HS-27A (cell line): ENCODE measurements at regions not wholly inside any gene's neighbourhood (a gene's known extent, or its start where the extent isn't known, plus 50 kb on each side); places are given as distances from the start of the nearest gene placed in this dataset.

Experiments used
- DNase-seq: peaks from one replicate; pipeline ENCODE4 v3.0.0-alpha.2; 2012; ENCODE audit warnings: low read depth, missing footprints

DNA sequence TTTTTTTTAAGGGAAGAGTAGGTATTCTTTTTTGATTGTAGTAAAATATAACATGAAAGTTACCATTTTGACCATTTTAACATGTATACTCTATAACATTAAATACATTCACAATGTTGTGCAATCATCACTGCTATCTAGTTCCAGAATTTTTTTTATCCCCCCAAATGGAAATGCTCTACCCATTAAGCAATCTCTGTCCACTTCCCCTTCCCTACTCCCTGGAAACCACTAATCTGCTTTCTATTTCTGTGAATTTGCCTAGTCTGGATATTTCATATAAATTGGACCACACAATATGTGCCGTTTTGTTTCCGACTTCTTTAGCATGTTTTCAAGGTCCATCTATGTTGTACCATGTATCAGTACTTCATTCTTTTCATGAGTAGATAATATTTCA lies 429.5 kb downstream of the TLE1 start:
- no peak for DNase-seq

DNA sequence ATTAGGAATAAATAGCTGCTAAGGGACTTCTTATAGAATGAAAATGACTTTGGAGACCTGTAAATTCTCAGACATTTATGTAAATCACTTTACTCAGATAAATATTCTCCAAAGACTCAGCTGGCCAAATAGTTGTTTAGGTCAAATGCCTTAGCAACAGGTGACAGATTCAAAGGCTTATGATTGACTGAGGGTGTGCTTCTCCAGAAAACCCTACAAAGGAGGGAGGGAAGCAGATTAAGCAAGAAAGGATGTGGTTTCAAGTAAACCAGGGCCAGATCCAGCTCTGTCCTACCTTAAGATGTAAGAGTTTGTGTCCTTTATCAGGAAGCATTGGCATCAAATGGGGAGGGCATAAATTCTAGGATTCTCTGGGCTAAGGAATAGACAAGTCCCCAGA lies 433.0 kb downstream of the TLE1 start:
- no peak for DNase-seq

- no peak for DNase-seq
These were observed 438.7 kb downstream of the TLE1 start for GRCh38 chr9:81250606-81251005.

GRCh38 chr9:81250041-81250440 lies 439.3 kb downstream of the TLE1 start:
- DNase-seq, result no peak

DNA sequence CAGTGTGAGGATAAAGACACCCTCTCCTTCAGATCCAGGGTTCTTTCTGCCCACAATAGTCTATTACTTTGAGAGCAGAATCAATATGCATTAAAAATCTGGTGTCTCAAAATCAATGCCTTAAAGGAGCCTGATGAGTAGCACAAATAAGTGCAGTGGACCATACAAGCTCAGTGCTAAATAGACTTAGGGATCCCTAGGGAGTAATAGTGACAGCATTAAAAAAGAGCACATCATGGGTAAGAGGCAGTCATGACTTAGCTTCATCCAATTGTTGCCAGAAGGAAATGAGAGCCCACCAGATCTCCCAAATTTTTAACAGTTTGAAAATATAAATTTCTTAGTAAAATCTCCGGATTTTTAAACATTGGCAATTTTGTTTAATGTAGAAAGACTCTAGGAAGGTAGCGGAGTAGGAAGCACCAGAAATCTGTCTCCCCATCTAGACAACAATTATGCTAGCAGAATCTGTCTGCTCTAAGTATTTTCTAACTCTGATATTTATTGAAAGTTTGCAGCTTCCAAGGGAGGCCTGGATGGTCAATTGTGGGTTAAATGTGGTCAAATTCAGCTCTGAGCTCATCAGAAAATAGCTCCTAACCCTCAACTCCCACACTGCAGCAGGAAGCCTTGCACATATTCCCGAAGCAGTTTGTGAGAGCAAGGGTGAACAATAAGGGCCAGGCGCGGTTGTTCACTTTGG lies 443.9 kb downstream of the TLE1 start:
- no peak for DNase-seq

DNA sequence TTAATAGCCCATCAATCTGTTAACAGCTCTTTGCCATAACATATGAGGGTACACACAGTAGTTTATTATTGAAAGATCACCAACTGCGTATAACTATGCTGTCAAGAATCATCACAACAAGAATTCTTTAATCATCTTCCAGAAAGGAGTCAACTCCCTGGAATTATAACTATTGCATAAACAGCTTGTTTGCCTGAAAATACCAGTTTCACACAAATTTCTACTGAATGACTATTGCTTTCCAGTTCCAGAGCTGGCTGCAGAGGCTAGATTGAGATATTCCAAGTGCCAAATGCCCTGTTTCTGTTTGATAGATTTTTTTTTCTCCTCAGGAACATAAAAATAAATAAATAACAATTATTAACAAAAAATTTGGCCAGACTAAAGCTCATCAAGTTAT lies 444.7 kb downstream of the TLE1 start:
- DNase-seq, result no peak

DNA sequence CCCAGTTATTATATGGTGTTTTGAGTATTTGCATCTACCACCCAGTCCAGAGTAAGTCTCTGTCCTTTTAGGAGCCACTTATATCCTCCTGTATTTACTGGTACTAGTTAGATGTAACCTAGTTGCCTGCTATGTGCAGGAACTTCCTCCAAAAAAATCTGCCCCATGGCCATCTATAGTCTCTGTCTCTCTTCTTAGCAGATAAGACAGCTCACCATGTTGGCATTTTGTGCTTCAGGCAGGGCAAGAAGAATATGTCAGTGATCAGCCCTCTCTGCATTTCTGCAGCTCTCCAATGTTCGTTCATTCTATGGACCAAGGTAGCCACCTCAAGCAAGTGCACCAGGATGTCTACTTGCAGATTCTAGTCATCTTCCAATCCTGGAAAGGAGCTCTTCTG lies 446.5 kb downstream of the TLE1 start:
- no peak for DNase-seq

- DNase-seq, result no peak
These were observed 450.0 kb downstream of the TLE1 start for GRCh38 chr9:81239388-81239787.

- no peak for DNase-seq
These were observed 451.6 kb downstream of the TLE1 start for GRCh38 chr9:81237565-81238231.

- DNase-seq, result no peak
These were observed 454.3 kb downstream of the TLE1 start for GRCh38 chr9:81234924-81235610.

DNA sequence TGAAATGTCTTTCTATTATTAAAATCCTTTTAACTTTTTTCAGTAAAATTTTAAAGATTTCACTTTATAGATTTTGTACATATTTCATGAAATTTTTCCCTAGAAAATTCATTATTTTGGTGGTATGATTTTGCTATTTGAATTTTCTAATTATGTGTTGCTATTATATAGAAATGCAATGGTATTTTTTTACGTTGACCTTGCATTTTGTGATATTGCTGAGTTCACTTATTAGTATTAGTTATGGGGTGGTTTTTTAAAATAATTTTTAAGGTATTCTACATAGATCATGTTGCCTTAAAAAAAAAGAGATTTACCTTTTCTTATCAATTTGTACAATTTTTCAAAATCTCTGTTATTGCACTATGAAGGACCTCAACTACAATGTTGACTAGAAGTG lies 458.3 kb downstream of the TLE1 start:
- DNase-seq, result no peak

GRCh38 chr9:81227507-81228245 lies 461.7 kb downstream of the TLE1 start:
- no peak for DNase-seq

GRCh38 chr9:81225596-81225995 lies 463.8 kb downstream of the TLE1 start:
- no peak for DNase-seq

DNA sequence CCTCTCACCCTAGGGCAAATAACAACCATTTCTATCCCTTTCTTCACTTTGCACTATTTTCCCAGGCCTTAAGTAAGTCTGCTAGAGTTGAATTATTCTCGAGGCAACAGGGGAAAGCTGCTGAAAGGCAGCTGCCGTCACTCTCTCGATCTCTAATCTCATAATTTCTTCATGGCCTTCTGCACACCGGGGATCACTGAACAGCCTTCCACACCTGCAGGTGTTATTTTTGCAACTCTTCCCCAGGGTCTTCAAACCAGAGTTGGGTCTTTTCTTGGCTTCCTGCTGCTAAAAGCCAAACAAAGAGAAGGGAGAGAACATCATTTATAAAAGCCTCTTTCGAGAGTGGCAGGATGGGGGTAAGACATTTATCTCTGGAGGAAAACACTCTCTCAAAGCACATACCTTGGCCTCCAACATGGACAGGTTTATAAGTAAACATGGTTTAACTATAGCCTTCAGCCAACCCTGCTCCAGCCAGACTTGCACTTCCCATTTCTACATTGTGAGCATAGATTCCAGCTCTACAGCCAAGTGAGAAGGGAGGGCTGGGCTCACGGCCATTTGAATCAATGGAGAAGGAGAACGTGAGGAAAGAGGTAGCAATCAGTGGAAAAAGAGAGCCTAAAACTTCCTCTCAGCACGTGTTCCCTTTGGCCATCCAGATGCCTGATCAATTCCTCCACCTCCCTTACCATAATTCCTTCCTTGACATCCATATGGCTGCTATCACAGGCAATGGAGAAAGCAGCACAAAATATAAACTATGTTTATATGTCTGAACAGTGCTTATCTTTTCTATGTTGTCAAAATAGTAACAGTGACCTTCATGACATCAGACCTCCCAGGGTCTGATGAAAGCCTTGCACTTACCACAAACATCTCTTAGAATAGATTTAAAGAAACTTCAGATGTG lies 464.9 kb downstream of the TLE1 start:
- no peak for DNase-seq

DNA sequence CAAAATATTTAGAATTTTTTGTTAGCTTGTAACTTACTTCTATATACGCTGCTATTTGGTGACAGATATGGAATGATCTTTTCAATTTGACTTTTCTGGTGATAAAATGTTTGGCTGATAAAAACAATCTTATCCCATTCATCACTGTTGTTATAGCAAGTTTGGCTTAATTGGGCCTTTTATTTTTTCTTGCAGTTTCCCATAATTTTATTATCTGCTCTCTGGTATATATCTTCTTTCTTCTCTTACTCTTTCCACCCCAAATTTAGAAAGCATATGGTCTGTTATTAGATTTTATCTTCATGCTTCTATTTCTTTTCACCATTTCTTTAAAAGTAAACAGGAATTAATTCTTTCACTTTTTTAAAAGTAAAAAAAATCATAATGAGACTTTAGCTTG lies 474.4 kb downstream of the TLE1 start:
- DNase-seq, result no peak

- DNase-seq, result no peak
These were observed 475.9 kb downstream of the TLE1 start for GRCh38 chr9:81213456-81213855.

GRCh38 chr9:81211741-81212140 lies 477.6 kb downstream of the TLE1 start:
- DNase-seq, result no peak

DNA sequence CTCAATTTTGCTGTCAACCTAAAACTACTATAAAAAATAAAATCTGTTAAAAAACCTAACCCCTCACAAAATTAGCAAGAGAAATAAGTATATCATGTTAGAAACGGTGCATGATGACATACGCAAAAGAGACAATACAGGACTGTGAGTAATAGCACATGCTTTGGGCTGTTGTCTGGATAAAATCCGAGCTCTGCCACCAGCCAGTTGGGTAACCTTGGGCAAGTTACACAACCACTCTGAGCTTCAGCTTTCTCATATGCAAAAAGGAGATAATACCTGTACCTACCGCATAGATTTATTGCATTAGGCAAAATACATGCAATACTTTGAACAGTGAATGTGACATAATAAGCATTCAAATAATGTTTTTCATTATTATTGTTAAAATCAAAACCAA lies 481.7 kb downstream of the TLE1 start:
- DNase-seq, result no peak

DNA sequence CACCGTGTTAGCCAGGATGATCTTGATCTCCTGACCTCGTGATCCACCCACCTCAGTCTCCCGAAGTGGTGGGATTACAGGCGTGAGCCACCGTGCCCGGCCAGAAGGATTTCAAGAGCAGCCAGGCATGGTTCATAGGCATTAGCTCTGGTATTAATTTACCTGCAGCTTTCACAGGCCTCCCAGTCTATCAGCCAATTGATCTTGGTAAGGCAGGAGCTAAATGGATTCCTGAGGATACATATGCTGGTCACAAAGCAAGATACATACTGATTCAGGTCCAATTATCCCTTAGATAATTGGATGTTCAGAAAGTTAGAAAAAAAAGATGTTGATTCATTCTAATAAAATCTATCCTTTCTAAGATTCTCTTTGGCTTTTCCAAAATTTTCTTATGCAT lies 487.1 kb downstream of the TLE1 start:
- no peak for DNase-seq

GRCh38 chr9:81195206-81195605 lies 494.1 kb downstream of the TLE1 start:
- DNase-seq, result no peak
